SJSA1 (cell line): ENCODE measurements at regions not wholly inside any gene's neighbourhood (a gene's known extent, or its start where the extent isn't known, plus 50 kb on each side); places are given as distances from the start of the nearest gene placed in this dataset.

Source experiments
- DNase-seq, 2 experiments: peaks; one replicate each; pipeline ENCODE4 v3.0.0-alpha.2; 2015 to 2020; ENCODE audit warnings: low spot score in 2 of 2, low read depth in 1 of 2
- H3K27ac ChIP-seq: fragments of 250-450 bp; sonication (Bioruptor Pico); 2 replicates; pipeline ENCODE4 v1.5.1; 2020; ENCODE audit warnings: mild to moderate bottlenecking, moderate library complexity
- H3K27me3 ChIP-seq: fragments of 250-450 bp; sonication (Bioruptor Pico); replicated peaks from 2 replicates; pipeline ENCODE4 v1.5.1; 2020; ENCODE audit warnings: mild to moderate bottlenecking, moderate library complexity
- H3K36me3 ChIP-seq: fragments of 250-450 bp; sonication (Bioruptor Pico); 2 replicates; pipeline ENCODE4 v1.5.1; 2020; ENCODE audit warnings: mild to moderate bottlenecking
- H3K4me1 ChIP-seq: fragments of 250-450 bp; sonication (Bioruptor Pico); replicated peaks from 2 replicates; pipeline ENCODE4 v1.6.1; 2021; ENCODE audit warnings: mild to moderate bottlenecking
- H3K4me3 ChIP-seq: fragments of 250-450 bp; sonication (Bioruptor Pico); 2 replicates; pipeline ENCODE4 v1.5.1; 2020; ENCODE audit warnings: mild to moderate bottlenecking
- H3K9me3 ChIP-seq: fragments of 250-450 bp; sonication (Bioruptor Pico); replicated peaks from 2 replicates; pipeline ENCODE4 v1.5.1; 2020; ENCODE audit warnings: mild to moderate bottlenecking

GRCh38 chr9:89774858-89775370 is 170.1 kb downstream of the GADD45G start:
- H3K4me3 ChIP-seq, result no peak overlapping the region
- no peaks in the 10 kb centered on the region for H3K36me3 ChIP-seq
- H3K27me3 ChIP-seq, result no peaks in the 10 kb centered on the region
- H3K4me1 ChIP-seq, result no peaks in the 10 kb centered on the region
- no peaks in the 10 kb centered on the region for H3K9me3 ChIP-seq
- no peak for DNase-seq
- no peak overlapping the region for H3K27ac ChIP-seq

DNA sequence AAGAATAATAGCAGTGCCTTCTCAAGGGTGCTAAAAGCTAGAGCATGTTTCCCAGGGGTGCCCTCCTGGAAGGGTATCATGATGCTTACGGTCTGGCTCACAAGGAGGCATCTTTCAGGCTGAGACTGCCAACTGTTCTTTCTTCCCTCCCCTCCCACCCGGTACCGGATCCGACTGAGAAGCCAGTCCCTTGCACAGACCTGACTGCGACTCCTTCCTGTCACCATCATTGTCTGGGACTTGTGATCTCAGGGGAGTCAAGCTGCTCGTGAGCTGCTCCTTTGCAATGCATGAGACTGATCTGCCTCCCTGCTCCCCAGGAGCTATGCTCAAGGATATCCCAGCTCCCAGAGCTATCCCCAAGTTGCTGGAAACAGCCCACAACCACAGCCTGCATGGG is 170.8 kb downstream of the GADD45G start:
- Histone ChIP-seq H3K36me3 (no peaks in the 10 kb centered on the region), H3K27ac (no peak overlapping the region), H3K4me1 (no peaks in the 10 kb centered on the region), H3K4me3 (no peak overlapping the region), H3K27me3 (no peaks in the 10 kb centered on the region), H3K9me3 (no peaks in the 10 kb centered on the region)
- no peak for DNase-seq

GRCh38 chr9:89776795-89777525 is 172.1 kb downstream of the GADD45G start:
- no peaks in the 10 kb centered on the region for H3K36me3 ChIP-seq
- H3K4me3 ChIP-seq, result no peak overlapping the region
- no peak for DNase-seq
- H3K4me1 ChIP-seq, result no peaks in the 10 kb centered on the region
- H3K27ac ChIP-seq, result no peak overlapping the region
- no peaks in the 10 kb centered on the region for H3K9me3 ChIP-seq
- H3K27me3 ChIP-seq, result no peaks in the 10 kb centered on the region

DNA sequence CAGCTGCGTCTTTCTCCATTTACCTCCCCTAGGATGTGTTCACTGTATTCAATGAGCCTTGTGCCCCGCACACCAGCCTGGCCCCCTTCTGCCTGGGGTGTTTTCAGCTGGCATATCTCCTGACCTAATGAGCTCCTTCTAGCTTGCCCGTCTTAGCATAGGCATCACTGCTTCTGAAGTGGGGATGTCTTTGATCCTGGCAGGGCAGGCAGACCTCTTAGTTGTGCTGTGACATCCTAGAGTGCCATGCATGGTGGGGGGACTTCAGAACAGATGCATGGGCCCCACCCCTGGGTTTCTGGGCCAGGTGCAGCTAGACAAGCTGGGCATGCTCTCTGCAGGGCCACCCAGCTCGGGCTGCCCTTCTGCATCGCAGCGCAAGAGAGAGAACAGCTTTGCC is 172.7 kb downstream of the GADD45G start:
- no peaks in the 10 kb centered on the region for H3K4me1 ChIP-seq
- no peak for DNase-seq
- H3K27me3 ChIP-seq, result no peaks in the 10 kb centered on the region
- H3K27ac ChIP-seq, result no peak overlapping the region
- no peaks in the 10 kb centered on the region for H3K9me3 ChIP-seq
- H3K36me3 ChIP-seq, result no peaks in the 10 kb centered on the region
- no peak overlapping the region for H3K4me3 ChIP-seq

DNA sequence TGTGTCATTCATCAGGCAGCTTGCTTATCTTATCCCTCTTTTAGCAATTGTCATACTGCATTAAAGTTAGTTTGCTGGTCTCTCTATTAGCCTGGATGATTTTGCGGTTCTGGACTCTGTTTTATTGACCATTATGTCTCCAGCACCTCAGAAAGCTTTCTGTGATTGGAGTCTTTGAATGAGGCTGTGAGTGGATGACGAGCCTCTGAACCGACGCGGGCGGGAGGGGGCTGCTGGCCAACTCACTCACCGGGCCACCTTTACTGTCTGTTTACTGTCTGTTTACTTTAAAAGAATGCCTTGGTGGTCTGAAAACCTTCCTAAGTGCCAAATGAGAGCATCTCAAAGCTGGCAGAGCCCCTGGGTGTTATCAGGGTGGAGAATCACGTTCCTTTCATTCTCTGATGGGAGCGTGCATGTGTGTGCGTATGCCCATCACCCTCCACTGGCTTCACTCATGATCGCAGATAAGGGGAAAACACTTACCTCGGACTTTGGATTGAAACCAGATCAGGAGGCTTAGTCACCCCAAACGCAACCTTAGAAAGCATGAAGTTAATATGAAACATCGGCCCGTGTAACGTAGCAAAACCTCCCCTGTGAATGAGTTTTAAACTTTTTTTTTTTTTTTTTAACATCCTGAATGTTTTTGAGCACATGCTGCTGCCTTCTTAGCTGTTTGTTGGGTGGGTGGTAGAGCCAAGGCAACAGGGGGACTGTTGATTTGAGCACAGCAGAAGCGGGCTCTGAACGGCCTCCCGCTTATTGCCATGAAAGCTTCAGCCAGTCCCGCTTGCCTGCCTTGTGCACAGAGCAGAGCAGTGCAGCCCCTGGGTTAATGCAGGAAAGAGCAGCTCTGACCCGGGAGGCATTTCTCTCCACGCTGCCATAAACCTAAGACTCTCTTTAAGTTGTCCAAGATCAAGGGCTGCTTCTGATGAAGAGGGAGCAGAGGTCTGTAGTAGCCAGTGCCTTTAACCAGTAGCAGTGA is 173.6 kb downstream of the GADD45G start:
- Histone ChIP-seq H3K4me3 (no peak overlapping the region), H3K4me1 (no peaks in the 10 kb centered on the region), H3K36me3 (no peaks in the 10 kb centered on the region), H3K27ac (no peak overlapping the region), H3K9me3 (no peaks in the 10 kb centered on the region), H3K27me3 (no peaks in the 10 kb centered on the region)
- DNase-seq, result no peak

- H3K4me1 ChIP-seq, result no peaks in the 10 kb centered on the region
- H3K9me3 ChIP-seq, result no peaks in the 10 kb centered on the region
- no peak overlapping the region for H3K4me3 ChIP-seq
- no peak for DNase-seq
- H3K27me3 ChIP-seq, result no peaks in the 10 kb centered on the region
- H3K36me3 ChIP-seq, result no peaks in the 10 kb centered on the region
- H3K27ac ChIP-seq, result no peak overlapping the region
These were observed 174.8 kb downstream of the GADD45G start for GRCh38 chr9:89779405-89780203.

DNA sequence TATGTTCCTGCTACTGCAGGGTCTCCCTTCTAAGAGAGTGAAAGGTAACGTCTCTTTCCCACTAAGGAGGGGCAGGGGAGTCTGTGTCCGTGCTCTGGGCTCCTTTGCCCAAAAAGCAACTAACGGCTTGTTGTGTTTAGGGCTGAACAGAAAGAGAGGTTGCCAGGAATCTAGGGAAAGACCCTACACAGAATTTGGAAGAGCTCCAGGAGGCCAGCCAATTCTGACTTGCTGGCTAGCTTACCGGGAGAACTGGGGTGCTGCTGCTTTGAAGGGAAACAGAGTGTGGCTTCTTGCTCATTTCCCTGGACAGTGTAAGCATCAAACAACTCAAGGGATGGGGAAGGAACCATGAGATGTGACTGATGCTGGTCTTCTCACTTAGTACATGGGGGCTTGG is 176.1 kb downstream of the GADD45G start:
- H3K36me3 ChIP-seq, result no peaks in the 10 kb centered on the region
- no peak overlapping the region for H3K27ac ChIP-seq
- no peak for DNase-seq
- H3K27me3 ChIP-seq, result no peaks in the 10 kb centered on the region
- no peaks in the 10 kb centered on the region for H3K4me1 ChIP-seq
- H3K4me3 ChIP-seq, result no peak overlapping the region
- no peaks in the 10 kb centered on the region for H3K9me3 ChIP-seq

DNA sequence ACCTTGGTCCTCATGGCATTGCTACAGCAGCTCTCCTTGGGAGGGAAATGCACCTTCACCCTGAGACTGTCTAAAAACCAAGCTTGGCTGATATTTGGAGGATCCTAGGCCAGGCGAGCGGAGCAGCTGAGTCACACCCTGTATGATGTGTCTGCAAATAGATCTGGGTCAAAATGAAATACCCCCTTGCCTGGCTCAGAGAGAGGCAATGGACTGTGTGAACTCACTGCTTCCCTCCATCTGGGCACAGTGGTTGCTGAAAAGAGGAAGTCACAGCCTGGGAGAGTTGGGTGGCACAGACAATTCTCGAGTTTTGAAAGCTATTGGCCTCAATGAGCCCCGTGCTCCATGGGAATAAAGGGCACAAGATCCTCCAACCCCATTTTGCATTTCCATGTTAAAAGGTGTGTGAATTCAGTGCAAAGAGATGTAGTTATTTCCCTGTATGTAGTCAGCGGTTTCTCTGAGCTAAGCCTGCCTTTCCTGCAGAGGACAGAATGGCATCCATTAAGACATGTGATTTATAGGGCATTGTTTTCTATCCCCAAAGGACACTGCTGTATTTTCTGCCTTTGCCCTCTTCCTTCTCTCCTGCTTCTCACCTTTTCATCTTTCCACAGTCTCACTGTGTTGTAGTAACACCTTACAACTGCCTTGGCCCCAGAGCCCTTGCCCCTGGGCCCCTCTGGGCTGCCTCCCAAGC is 177.2 kb downstream of the GADD45G start:
- no peak for DNase-seq
- Histone ChIP-seq H3K27ac (no peak overlapping the region), H3K36me3 (no peaks in the 10 kb centered on the region), H3K9me3 (no peaks in the 10 kb centered on the region), H3K4me1 (no peaks in the 10 kb centered on the region), H3K27me3 (no peaks in the 10 kb centered on the region), H3K4me3 (no peak overlapping the region)

DNA sequence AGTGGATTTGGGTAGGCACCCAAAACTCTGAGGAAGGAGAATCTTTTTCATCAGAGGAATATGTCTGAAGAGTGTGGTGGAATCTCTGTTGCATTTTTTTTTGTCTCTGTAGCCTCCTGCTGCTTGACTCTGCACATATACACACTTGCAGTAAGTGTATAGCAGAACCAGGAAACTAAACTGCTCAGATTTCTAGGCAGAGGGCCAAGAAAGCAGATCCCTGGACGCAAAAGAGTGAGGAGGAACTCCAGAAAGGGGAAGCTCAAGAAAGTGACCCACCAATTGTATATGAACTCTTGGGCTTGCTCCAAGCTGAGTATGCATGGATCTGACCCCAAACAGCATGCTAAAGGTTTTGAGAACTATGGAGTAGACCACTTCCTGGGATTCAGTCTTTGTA is 181.8 kb downstream of the GADD45G start:
- DNase-seq, result no peak
- H3K27ac ChIP-seq, result no peak overlapping the region
- no peaks in the 10 kb centered on the region for H3K27me3 ChIP-seq
- no peaks in the 10 kb centered on the region for H3K9me3 ChIP-seq
- no peaks in the 10 kb centered on the region for H3K4me1 ChIP-seq
- H3K36me3 ChIP-seq, result no peaks in the 10 kb centered on the region
- H3K4me3 ChIP-seq, result no peak overlapping the region

DNA sequence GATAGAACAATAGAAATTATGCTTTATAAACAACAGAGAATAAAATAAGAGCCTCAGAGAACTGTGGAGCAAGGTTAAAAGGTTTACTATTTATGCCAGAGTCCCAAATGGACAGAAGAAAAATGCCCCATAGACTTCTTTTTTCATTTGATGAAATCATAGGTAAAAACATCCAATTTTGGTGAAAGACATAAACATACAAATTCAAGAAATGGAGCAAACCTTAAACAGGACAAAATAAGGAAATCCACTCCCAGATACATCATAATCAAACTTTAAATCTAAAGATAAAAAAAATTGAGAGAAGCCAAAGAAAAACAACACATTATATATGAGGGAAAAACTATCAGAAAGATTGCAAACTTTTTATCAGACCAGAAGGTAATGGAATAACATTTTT is 182.8 kb downstream of the GADD45G start:
- H3K36me3 ChIP-seq, result no peaks in the 10 kb centered on the region
- H3K4me1 ChIP-seq, result no peaks in the 10 kb centered on the region
- no peaks in the 10 kb centered on the region for H3K27me3 ChIP-seq
- no peak overlapping the region for H3K4me3 ChIP-seq
- no peaks in the 10 kb centered on the region for H3K9me3 ChIP-seq
- no peak overlapping the region for H3K27ac ChIP-seq
- no peak for DNase-seq

- DNase-seq, result no peak
- no peak overlapping the region for H3K27ac ChIP-seq
- no peaks in the 10 kb centered on the region for H3K4me1 ChIP-seq
- H3K9me3 ChIP-seq, result no peaks in the 10 kb centered on the region
- no peaks in the 10 kb centered on the region for H3K27me3 ChIP-seq
- no peaks in the 10 kb centered on the region for H3K36me3 ChIP-seq
- H3K4me3 ChIP-seq, result no peak overlapping the region
These were observed 183.6 kb downstream of the GADD45G start for GRCh38 chr9:89788434-89788833.

- Histone ChIP-seq H3K9me3 (no peaks in the 10 kb centered on the region), H3K27ac (no peak overlapping the region)
- DNase-seq, result no peak
These were observed 185.2 kb downstream of the GADD45G start for GRCh38 chr9:89789922-89790510.

More at GRCh38 chr9:89789922-89790510, 185.2 kb downstream of the GADD45G start:
- no peaks in the 10 kb centered on the region for H3K4me1 ChIP-seq
- H3K36me3 ChIP-seq, result no peaks in the 10 kb centered on the region
- H3K27me3 ChIP-seq, result no peaks in the 10 kb centered on the region
- H3K4me3 ChIP-seq, result no peak overlapping the region
